VCaP (cell line): ENCODE measurements at regions not wholly inside any gene's neighbourhood (a gene's known extent, or its start where the extent isn't known, plus 50 kb on each side); places are given as distances from the start of the nearest gene placed in this dataset.
"Not testable (repeated sequence)": the region's sequence is repeated elsewhere in the genome, so short reads cannot be mapped to it uniquely, and the experiment has no call there.

ENCODE experiments used
- H3K27ac ChIP-seq: fragments of 450-650 bp; 2 replicates; pipeline ENCODE4 v1.5.1; 2017
- TF ChIP-seq, protein P1 (sequence below): fragments of 450-650 bp; conservative IDR thresholded peaks from 2 replicates; pipeline ENCODE4 v1.5.1; 2017; ENCODE audit warnings: mild to moderate bottlenecking, moderate library complexity

DNA sequence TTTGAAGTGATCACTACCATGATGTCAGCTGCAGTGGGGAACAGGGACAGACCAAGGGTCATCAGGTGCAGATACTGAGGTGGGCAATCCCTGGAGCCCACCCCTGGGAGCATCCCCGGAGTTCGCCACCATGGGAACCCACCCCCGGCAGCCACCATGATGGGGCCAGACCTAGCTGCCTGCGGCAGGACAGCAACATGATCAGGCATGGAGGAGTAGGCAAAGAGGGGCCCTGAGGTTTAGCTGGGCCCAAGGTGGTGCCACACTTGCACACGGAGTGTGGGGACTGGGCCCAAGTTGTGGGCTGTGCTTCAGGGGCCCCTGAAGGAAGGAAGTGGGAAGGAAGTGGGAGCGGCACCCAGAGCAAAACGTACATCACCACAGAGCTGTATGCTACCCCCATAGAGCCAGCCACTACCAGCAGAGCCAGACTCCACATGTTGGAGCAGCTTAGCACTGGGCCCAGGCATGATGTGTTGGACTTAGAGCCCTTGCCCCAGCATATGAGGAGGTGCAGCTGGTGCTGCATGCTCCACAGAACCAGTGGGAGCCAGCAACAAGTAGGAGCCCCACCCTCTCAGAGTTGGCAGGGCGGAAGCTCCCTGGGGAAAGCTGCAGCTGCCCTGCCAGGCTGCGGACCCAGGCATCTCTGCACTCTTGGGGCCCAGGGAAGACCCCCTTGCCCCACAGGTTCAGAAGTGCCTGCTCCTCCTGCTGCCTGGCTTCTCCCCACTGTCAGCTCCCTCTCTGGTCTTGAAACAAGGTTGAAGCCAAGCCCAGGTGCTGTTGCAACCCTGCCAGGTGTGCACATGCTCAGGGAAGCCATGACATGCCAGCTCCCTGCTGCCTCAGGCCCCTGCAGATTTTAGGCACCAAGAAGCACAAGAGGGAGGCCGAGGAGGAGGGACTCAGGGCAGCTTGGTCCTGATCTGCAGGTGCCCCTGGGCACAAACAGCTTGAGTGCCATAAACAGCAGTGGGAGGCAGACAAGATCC, 515.3 kb downstream of the ZBBX start:
- no peak overlapping the region for H3K27ac ChIP-seq
- TF ChIP-seq, protein P1, sequence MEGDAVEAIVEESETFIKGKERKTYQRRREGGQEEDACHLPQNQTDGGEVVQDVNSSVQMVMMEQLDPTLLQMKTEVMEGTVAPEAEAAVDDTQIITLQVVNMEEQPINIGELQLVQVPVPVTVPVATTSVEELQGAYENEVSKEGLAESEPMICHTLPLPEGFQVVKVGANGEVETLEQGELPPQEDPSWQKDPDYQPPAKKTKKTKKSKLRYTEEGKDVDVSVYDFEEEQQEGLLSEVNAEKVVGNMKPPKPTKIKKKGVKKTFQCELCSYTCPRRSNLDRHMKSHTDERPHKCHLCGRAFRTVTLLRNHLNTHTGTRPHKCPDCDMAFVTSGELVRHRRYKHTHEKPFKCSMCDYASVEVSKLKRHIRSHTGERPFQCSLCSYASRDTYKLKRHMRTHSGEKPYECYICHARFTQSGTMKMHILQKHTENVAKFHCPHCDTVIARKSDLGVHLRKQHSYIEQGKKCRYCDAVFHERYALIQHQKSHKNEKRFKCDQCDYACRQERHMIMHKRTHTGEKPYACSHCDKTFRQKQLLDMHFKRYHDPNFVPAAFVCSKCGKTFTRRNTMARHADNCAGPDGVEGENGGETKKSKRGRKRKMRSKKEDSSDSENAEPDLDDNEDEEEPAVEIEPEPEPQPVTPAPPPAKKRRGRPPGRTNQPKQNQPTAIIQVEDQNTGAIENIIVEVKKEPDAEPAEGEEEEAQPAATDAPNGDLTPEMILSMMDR: no peak

DNA sequence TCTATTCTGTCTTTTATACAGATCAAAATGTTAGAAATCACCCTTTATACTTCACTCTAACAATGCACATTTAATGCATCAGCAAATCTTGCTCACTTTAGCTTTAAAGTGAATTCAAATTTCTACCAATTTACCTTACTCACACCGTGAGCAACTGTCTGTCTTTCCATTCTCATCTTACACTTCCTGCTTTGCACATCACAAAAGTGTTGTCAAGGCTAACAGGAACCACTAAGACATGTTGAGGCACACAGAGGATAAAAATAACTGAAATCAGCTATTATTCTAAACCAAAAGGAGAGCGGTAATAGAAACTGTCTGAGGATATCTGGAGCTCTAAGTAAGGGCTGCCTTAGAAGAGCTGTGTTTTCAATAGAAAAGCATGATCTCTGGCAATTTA, 519.9 kb downstream of the ZBBX start:
- H3K27ac ChIP-seq: no peak overlapping the region
- TF ChIP-seq, protein P1: no peak

DNA sequence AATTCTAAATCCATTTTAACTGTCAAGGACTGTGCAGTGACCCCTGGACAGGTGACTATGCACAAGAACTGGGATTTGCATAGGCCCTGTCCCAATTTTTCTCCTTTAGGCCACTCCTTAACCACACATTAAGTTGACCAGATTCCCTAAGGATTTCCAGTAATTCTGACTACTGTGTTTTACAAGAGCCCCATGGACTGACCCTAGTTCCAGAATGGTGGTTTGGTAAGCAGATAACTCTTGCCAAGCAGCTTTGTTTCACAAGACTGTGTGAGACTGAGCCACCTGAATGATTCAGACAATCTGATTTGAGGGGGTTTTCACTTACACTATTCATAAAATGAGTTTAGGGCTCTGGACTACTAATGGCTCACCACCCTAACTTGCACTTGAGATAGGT, 535.8 kb downstream of the ZBBX start:
- H3K27ac ChIP-seq: no peak overlapping the region
- TF ChIP-seq, protein P1: no peak

DNA sequence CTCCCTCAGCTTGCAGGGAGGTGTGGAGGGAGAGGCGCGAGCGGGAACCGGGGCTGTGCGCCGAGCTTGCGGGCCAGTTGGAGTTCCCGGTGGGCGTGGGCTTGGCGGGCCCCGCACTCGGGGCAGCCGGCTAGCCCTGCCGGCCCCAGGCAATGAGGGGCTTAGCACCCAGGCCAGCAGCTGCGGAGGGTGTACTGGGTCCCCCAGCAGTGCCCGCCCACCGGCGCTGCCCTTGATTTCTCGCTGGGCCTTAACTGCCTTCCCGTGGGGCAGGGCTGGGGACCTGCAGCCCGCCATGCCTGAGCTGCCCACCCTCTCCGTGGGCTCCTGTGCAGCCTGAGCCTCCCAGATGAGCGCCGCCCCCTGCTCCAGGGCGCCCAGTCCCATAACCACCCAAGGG, 537.3 kb downstream of the ZBBX start:
- H3K27ac ChIP-seq: not testable (repeated sequence)

DNA sequence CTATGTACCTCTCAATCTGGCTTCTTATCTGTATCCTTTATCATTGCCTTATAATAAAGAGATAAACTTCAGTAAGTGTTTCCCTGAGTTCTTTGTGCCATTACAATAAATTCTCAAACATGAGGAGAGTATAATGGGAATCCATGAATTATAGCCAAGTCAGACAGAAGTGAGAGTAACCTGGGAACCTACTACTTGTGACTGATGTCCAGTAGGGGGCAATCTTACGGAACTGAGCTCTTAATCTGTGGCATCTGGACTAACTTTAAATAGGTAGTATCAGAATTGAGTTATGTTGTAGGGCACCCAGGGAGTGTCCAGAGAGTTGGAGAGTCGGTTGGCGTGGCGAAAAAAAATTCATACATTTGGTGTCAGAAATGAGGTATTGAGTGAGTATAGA, 542.6 kb downstream of the ZBBX start:
- TF ChIP-seq, protein P1: no peak; the same call in 1 of the 2 replicates
- H3K27ac ChIP-seq: no peak overlapping the region

DNA sequence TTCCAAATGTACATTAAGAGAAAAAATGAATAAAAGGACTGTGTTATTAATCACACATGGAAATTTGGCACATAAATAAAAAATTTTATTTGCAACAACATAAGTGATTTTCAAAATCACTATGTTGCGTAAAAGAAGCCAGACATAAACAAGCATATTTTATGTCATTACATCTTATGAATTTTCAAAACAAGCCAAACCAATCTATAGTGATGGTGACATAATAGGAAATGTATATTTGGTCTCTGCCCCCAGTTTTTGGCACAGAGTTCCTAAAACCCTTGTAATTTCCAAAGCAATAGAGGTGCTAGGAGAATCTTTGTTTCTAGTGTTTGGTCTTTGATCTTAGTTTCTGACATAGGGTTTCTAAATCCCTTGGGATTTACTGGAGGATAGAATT, 543.3 kb downstream of the ZBBX start:
- H3K27ac ChIP-seq: no peak overlapping the region
- TF ChIP-seq, protein P1: no peak

DNA sequence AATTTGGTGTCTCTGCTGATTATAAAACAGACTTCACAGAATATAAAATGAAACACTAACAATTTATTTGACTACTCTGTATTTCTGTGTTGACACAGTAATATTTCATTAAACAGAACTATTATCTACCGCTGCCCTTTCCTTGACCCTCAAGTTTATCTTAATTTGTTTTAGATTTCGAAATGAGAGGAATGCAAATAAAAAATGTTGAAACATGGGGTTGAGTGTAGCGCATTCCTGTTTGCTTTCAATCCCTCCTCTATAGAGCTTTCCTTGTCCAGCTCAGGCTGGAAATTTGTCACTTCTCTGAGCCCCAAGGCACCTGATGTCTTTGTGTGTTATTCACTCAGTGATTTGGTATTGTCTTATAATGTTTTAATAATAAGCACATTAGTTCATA, 550.2 kb downstream of the ZBBX start:
- peak overlapping the region; percentile 30; the same call in 1 of the 2 replicates for H3K27ac ChIP-seq
- TF ChIP-seq, protein P1: no peak

DNA sequence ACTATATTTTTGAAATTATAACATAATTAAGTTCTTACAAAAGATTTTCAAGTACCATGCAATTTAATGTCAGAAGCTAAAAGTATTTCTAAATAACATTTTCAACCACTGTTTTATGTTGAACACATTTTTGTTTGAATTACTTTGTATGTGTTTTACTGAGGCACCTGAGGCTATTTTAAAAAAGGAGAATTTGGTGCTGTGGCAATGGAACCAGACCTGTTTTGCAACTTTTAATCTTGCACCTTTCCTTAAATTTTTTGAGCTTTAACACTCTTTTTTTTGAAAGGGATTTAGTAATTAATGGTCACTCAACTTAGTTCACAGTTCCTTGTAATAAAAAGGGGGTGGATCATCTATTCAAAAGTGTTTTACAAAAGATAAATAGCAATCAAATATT, 561.6 kb downstream of the ZBBX start:
- H3K27ac ChIP-seq: no peak overlapping the region
- TF ChIP-seq, protein P1: no peak

DNA sequence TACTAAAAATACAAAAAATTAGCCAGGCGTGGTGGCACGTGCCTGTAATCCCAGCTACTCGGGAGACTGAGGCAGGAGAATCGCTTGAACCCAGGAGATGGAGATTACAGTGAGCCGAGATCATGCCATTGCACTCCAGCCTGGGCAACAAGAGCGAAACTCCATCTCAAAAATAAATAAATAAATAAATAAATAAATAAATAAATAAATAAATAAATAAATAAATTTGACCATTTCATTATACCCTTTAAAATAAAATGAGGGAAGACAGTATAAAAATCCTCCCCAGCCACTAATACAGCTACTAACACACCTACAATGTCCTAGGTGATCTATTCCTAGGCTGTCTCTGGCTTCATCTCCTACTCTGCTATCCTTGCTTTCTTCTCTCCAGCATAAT, 562.8 kb downstream of the ZBBX start:
- H3K27ac ChIP-seq: not testable (repeated sequence)
